Thoracic aorta (tissue), 2 donors: ENCODE measurements at regions not wholly inside any gene's neighbourhood (a gene's known extent, or its start where the extent isn't known, plus 50 kb on each side); places are given as distances from the start of the nearest gene placed in this dataset.

ENCODE experiments used
- ATAC-seq: fragments of 150-250 bp; one replicate; pipeline ENCODE4 v1.8.0; 2017; ENCODE audit warnings: low read depth; ENCODE audit not compliant: insufficient number of reproducible peaks, low FRiP score
- DNase-seq: peaks from one replicate; pipeline ENCODE4 v3.0.0-alpha.2; 2020; ENCODE audit warnings: low spot score
- H3K27ac ChIP-seq, 2 donors: fragments of 200-600 bp; sonication (generic); 1 replicate in 1 of 2; 2 replicates in 1 of 2; pipeline ENCODE4 v1.5.1; 2016; ENCODE audit warnings: mild to moderate bottlenecking in 2 of 2, moderate library complexity in 2 of 2
- H3K27me3 ChIP-seq: fragments of 200-600 bp; sonication (generic); replicated peaks from 2 replicates; pipeline ENCODE4 v1.6.0; 2016; ENCODE audit warnings: mild to moderate bottlenecking; ENCODE audit not compliant: insufficient read depth
- H3K36me3 ChIP-seq: fragments of 200-600 bp; sonication (generic); one replicate; pipeline ENCODE4 v1.5.1; 2016
- H3K4me1 ChIP-seq, 2 donors: fragments of 200-600 bp; sonication (generic); 1 replicate in 1 of 2; 2 replicates in 1 of 2; pipeline versions ENCODE4 v1.5.1 to v1.6.0; 2016; ENCODE audit warnings: low read depth in 2 of 2, mild to moderate bottlenecking in 1 of 2; ENCODE audit not compliant: control insufficient read depth in 1 of 2
- H3K4me3 ChIP-seq: fragments of 200-600 bp; sonication (generic); 2 replicates; pipeline ENCODE4 v1.5.1; 2016; ENCODE audit warnings: mild to moderate bottlenecking
- H3K9me3 ChIP-seq: fragments of 200-600 bp; sonication (generic); 2 replicates; pipeline ENCODE4 v1.5.1; 2016
- TF ChIP-seq, protein P1 (sequence below): fragments of 200-600 bp; sonication (generic); IDR thresholded peaks from one replicate; pipeline ENCODE4 v1.5.1; 2019; ENCODE audit warnings: antibody characterized with exemption

- peaks cover 0 to 5% of the 10 kb centered on the region in 2 donors for H3K4me1 ChIP-seq
- no peaks in the 10 kb centered on the region for H3K9me3 ChIP-seq
- H3K27me3 ChIP-seq, result no peaks in the 10 kb centered on the region
- H3K4me3 ChIP-seq, result no peak overlapping the region
- H3K36me3 ChIP-seq, result no peaks in the 10 kb centered on the region
- no peak overlapping the region for H3K27ac ChIP-seq
- DNase-seq (no peak), ATAC-seq (no peak)
- TF ChIP-seq, protein P1, sequence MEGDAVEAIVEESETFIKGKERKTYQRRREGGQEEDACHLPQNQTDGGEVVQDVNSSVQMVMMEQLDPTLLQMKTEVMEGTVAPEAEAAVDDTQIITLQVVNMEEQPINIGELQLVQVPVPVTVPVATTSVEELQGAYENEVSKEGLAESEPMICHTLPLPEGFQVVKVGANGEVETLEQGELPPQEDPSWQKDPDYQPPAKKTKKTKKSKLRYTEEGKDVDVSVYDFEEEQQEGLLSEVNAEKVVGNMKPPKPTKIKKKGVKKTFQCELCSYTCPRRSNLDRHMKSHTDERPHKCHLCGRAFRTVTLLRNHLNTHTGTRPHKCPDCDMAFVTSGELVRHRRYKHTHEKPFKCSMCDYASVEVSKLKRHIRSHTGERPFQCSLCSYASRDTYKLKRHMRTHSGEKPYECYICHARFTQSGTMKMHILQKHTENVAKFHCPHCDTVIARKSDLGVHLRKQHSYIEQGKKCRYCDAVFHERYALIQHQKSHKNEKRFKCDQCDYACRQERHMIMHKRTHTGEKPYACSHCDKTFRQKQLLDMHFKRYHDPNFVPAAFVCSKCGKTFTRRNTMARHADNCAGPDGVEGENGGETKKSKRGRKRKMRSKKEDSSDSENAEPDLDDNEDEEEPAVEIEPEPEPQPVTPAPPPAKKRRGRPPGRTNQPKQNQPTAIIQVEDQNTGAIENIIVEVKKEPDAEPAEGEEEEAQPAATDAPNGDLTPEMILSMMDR, result no peak
Measured at GRCh38 chr6:112639391-112639831, 292.3 kb downstream of the RFPL4B start.

- ATAC-seq (no peak), DNase-seq (no peak)
- Histone ChIP-seq H3K9me3 (no peaks in the 10 kb centered on the region), H3K4me3 (no peak overlapping the region), H3K36me3 (no peaks in the 10 kb centered on the region), H3K27me3 (no peaks in the 10 kb centered on the region), H3K27ac (no peak overlapping the region), H3K4me1 (peaks cover 0 to 5% of the 10 kb centered on the region in 2 donors)
- TF ChIP-seq, protein P1, result no peak
Measured at GRCh38 chr6:112640891-112641290, 293.8 kb downstream of the RFPL4B start.

- ATAC-seq (no peak), DNase-seq (no peak)
- no peak overlapping the region for H3K27ac ChIP-seq
Measured at GRCh38 chr6:112649853-112650252, 302.7 kb downstream of the RFPL4B start.

DNA sequence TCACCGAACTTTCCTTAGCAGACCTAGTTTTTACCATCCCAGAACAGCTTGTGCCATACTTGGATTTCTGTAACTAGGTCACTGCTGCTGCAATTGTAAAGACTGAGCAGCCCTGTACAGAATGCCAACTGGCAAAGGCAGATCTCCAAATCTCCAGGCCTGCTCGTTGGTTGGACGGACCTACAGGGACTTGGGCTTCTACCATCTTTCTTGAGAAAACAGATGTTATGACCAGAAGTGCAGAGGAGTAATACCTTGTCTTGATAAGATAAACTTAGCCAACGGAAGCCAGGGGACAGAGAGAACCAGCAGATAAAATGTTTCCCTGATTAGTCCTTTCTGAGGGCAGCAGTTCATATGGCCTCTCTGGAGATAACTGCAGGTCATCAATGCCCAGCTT lies 304.1 kb downstream of the RFPL4B start:
- Histone ChIP-seq H3K4me1 (no peaks in the 10 kb centered on the region), H3K4me3 (no peak overlapping the region), H3K27ac (no peak overlapping the region), H3K27me3 (no peaks in the 10 kb centered on the region), H3K9me3 (no peaks in the 10 kb centered on the region), H3K36me3 (no peaks in the 10 kb centered on the region)
- ATAC-seq (no peak), DNase-seq (no peak)
- TF ChIP-seq, protein P1, result no peak

More at GRCh38 chr6:112649853-112650252, 302.7 kb downstream of the RFPL4B start:
- no peaks in the 10 kb centered on the region for H3K36me3 ChIP-seq
- H3K4me1 ChIP-seq, result no peaks in the 10 kb centered on the region
- H3K27me3 ChIP-seq, result no peaks in the 10 kb centered on the region
- H3K4me3 ChIP-seq, result no peak overlapping the region
- TF ChIP-seq, protein P1, result no peak
- no peaks in the 10 kb centered on the region for H3K9me3 ChIP-seq

GRCh38 chr6:112659912-112660311 lies 312.8 kb downstream of the RFPL4B start:
- Histone ChIP-seq H3K27me3 (no peaks in the 10 kb centered on the region), H3K4me3 (no peak overlapping the region), H3K36me3 (no peaks in the 10 kb centered on the region), H3K4me1 (no peaks in the 10 kb centered on the region), H3K27ac (no peak overlapping the region), H3K9me3 (no peaks in the 10 kb centered on the region)
- DNase-seq, result no peak
- TF ChIP-seq, protein P1, result no peak
- no peak for ATAC-seq
